HFFc6 (cell line): ENCODE measurements at regions not wholly inside any gene's neighbourhood (a gene's known extent, or its start where the extent isn't known, plus 50 kb on each side); places are given as distances from the start of the nearest gene placed in this dataset.

Source experiments
- DNase-seq: peaks from one replicate; pipeline ENCODE4 v3.0.0-alpha.2; 2018
- H3K27ac Mint-ChIP-seq: 2 replicates; pipeline ENCODE4 v1.8.0; 2020; ENCODE audit warnings: mild to moderate bottlenecking, mixed read lengths
- H3K27me3 Mint-ChIP-seq: 2 replicates; pipeline ENCODE4 v1.8.0; 2021; ENCODE audit warnings: mild to moderate bottlenecking, moderate library complexity, mixed read lengths; ENCODE audit not compliant: insufficient read depth
- H3K36me3 Mint-ChIP-seq: 2 replicates; pipeline ENCODE4 v1.8.0; 2021; ENCODE audit warnings: low read depth, mixed read lengths
- H3K4me1 Mint-ChIP-seq: 2 replicates; pipeline ENCODE4 v1.8.0; 2020; ENCODE audit warnings: low read depth, mixed read lengths
- H3K4me3 Mint-ChIP-seq: 2 replicates; pipeline ENCODE4 v1.8.0; 2020; ENCODE audit warnings: mild to moderate bottlenecking, moderate library complexity, mixed read lengths
- H3K9me3 Mint-ChIP-seq: 2 replicates; pipeline ENCODE4 v1.8.0; 2020; ENCODE audit warnings: mild to moderate bottlenecking, mixed read lengths
- CTCF ChIP-seq: fragments of 200-600 bp; sonication (generic); IDR thresholded peaks from 2 replicates; pipeline ENCODE4 v1.5.0; 2021; ENCODE audit warnings: antibody characterized with exemption, mild to moderate bottlenecking

GRCh38 chr11:71302911-71303310, 50.5 kb upstream of the SHANK2 start:
- peaks cover 50% of the 10 kb centered on the region for H3K4me1 Mint-ChIP-seq
- H3K27ac Mint-ChIP-seq: no peak overlapping the region
- H3K9me3 Mint-ChIP-seq: no peaks in the 10 kb centered on the region
- peaks cover 7% of the 10 kb centered on the region for H3K27me3 Mint-ChIP-seq
- H3K4me3 Mint-ChIP-seq: no peak overlapping the region
- H3K36me3 Mint-ChIP-seq: peaks cover 4% of the 10 kb centered on the region; the same call in 1 of the 2 replicates
- DNase-seq: no peak
- TF ChIP-seq CTCF: peak; percentile 40

GRCh38 chr11:71302534-71302909, 50.1 kb upstream of the SHANK2 start:
- no peak overlapping the region for H3K27ac Mint-ChIP-seq
- peaks cover 54% of the 10 kb centered on the region for H3K4me1 Mint-ChIP-seq

More at GRCh38 chr11:71302534-71302909, 50.1 kb upstream of the SHANK2 start:
- DNase-seq: no peak
- no peak for TF ChIP-seq CTCF
- H3K4me3 Mint-ChIP-seq: no peak overlapping the region; the same call in 1 of the 2 replicates
- H3K9me3 Mint-ChIP-seq: no peaks in the 10 kb centered on the region
- H3K36me3 Mint-ChIP-seq: peaks cover 4% of the 10 kb centered on the region; the same call in 1 of the 2 replicates
- H3K27me3 Mint-ChIP-seq: peaks cover 7% of the 10 kb centered on the region
